ENCODE measurements at regions not wholly inside any gene's neighbourhood (a gene's known extent, or its start where the extent isn't known, plus 50 kb on each side); places are given as distances from the start of the nearest gene placed in this dataset.

- TF ChIP-seq, protein P1, sequence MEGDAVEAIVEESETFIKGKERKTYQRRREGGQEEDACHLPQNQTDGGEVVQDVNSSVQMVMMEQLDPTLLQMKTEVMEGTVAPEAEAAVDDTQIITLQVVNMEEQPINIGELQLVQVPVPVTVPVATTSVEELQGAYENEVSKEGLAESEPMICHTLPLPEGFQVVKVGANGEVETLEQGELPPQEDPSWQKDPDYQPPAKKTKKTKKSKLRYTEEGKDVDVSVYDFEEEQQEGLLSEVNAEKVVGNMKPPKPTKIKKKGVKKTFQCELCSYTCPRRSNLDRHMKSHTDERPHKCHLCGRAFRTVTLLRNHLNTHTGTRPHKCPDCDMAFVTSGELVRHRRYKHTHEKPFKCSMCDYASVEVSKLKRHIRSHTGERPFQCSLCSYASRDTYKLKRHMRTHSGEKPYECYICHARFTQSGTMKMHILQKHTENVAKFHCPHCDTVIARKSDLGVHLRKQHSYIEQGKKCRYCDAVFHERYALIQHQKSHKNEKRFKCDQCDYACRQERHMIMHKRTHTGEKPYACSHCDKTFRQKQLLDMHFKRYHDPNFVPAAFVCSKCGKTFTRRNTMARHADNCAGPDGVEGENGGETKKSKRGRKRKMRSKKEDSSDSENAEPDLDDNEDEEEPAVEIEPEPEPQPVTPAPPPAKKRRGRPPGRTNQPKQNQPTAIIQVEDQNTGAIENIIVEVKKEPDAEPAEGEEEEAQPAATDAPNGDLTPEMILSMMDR (IDR thresholded peaks at IDR 0.05; ENCODE audit: low read depth, low read length, poor library complexity, severe bottlenecking), result no peak
- TF ChIP-seq EZH2phosphoT487 (IDR thresholded peaks at IDR 0.05; ENCODE audit: borderline replicate concordance, low read length), result no peak
- no peaks in the 10 kb centered on the region for H3K27me3 ChIP-seq (ENCODE audit: control insufficient read depth, low read length)
- H3K4me2 ChIP-seq (ENCODE audit: low read length), result no peak overlapping the region
- no peaks in the 10 kb centered on the region for H3K36me3 ChIP-seq (ENCODE audit: control insufficient read depth, low read length)
- H3K27ac ChIP-seq (ENCODE audit: low read depth, low read length), result no peak overlapping the region
- H3K79me2 ChIP-seq (ENCODE audit: control insufficient read depth, low read length), result no peaks in the 10 kb centered on the region
- H3K9me3 ChIP-seq (ENCODE audit: control insufficient read depth, insufficient read depth, low read length), result no peaks in the 10 kb centered on the region
- no peaks in the 10 kb centered on the region for H3K9me2 ChIP-seq (replicated peaks; ENCODE audit: control insufficient read depth, low read length)
- no peaks in the 10 kb centered on the region for H3K4me1 ChIP-seq (ENCODE audit: control insufficient read depth, low read length)
- H4K20me1 ChIP-seq (ENCODE audit: control insufficient read depth, insufficient read depth, low read depth, low read length), result no peaks in the 10 kb centered on the region
- no peak overlapping the region for H3K4me3 ChIP-seq (ENCODE audit: low read length)
- no peaks in the 10 kb centered on the region for H3F3A ChIP-seq (ENCODE audit: control insufficient read depth, insufficient read depth)
Measured at GRCh38 chr5:27832886-27833285, 794.5 kb upstream of the CDH9 start.

GRCh38 chr5:27830546-27830945 lies 792.2 kb upstream of the CDH9 start:
- Histone ChIP-seq H3K4me1 (ENCODE audit: control insufficient read depth, low read length) (no peaks in the 10 kb centered on the region), H3K36me3 (ENCODE audit: control insufficient read depth, low read length) (no peaks in the 10 kb centered on the region), H4K20me1 (ENCODE audit: control insufficient read depth, insufficient read depth, low read depth, low read length) (no peaks in the 10 kb centered on the region), H3K79me2 (ENCODE audit: control insufficient read depth, low read length) (no peaks in the 10 kb centered on the region), H3K4me2 (ENCODE audit: low read length) (no peak overlapping the region), H3K27ac (ENCODE audit: low read depth, low read length) (no peak overlapping the region), H3K27me3 (ENCODE audit: control insufficient read depth, low read length) (no peaks in the 10 kb centered on the region), H3F3A (ENCODE audit: control insufficient read depth, insufficient read depth) (no peaks in the 10 kb centered on the region), H3K4me3 (ENCODE audit: low read length) (no peak overlapping the region), H3K9me2 (replicated peaks; ENCODE audit: control insufficient read depth, low read length) (no peaks in the 10 kb centered on the region), H3K9me3 (ENCODE audit: control insufficient read depth, insufficient read depth, low read length) (no peaks in the 10 kb centered on the region)
- no peak for TF ChIP-seq EZH2phosphoT487 (IDR thresholded peaks at IDR 0.05; ENCODE audit: borderline replicate concordance, low read length)
- TF ChIP-seq, protein P1 (IDR thresholded peaks at IDR 0.05; ENCODE audit: low read depth, low read length, poor library complexity, severe bottlenecking), result no peak

- H3K27me3 ChIP-seq (ENCODE audit: control insufficient read depth, low read length), result no peaks in the 10 kb centered on the region
- H4K20me1 ChIP-seq (ENCODE audit: control insufficient read depth, insufficient read depth, low read depth, low read length), result no peaks in the 10 kb centered on the region
- H3F3A ChIP-seq (ENCODE audit: control insufficient read depth, insufficient read depth), result no peaks in the 10 kb centered on the region
- H3K27ac ChIP-seq (ENCODE audit: low read depth, low read length), result no peak overlapping the region
- no peaks in the 10 kb centered on the region for H3K36me3 ChIP-seq (ENCODE audit: control insufficient read depth, low read length)
- TF ChIP-seq, protein P1 (IDR thresholded peaks at IDR 0.05; ENCODE audit: low read depth, low read length, poor library complexity, severe bottlenecking), result no peak
- TF ChIP-seq EZH2phosphoT487 (IDR thresholded peaks at IDR 0.05; ENCODE audit: borderline replicate concordance, low read length), result no peak
- H3K4me1 ChIP-seq (ENCODE audit: control insufficient read depth, low read length), result no peaks in the 10 kb centered on the region
- no peaks in the 10 kb centered on the region for H3K9me3 ChIP-seq (ENCODE audit: control insufficient read depth, insufficient read depth, low read length)
- no peak overlapping the region for H3K4me3 ChIP-seq (ENCODE audit: low read length)
- H3K79me2 ChIP-seq (ENCODE audit: control insufficient read depth, low read length), result no peaks in the 10 kb centered on the region
- H3K4me2 ChIP-seq (ENCODE audit: low read length), result no peak overlapping the region
- H3K9me2 ChIP-seq (replicated peaks; ENCODE audit: control insufficient read depth, low read length), result no peaks in the 10 kb centered on the region
Measured at GRCh38 chr5:27821681-27822080, 783.3 kb upstream of the CDH9 start.

GRCh38 chr5:27818888-27819287 lies 780.5 kb upstream of the CDH9 start:
- no peaks in the 10 kb centered on the region for H3K9me3 ChIP-seq (ENCODE audit: control insufficient read depth, insufficient read depth, low read length)
- no peaks in the 10 kb centered on the region for H3K4me1 ChIP-seq (ENCODE audit: control insufficient read depth, low read length)
- no peaks in the 10 kb centered on the region for H3K27me3 ChIP-seq (ENCODE audit: control insufficient read depth, low read length)
- no peaks in the 10 kb centered on the region for H3K36me3 ChIP-seq (ENCODE audit: control insufficient read depth, low read length)
- no peaks in the 10 kb centered on the region for H3F3A ChIP-seq (ENCODE audit: control insufficient read depth, insufficient read depth)
- no peaks in the 10 kb centered on the region for H4K20me1 ChIP-seq (ENCODE audit: control insufficient read depth, insufficient read depth, low read depth, low read length)
- TF ChIP-seq, protein P1 (IDR thresholded peaks at IDR 0.05; ENCODE audit: low read depth, low read length, poor library complexity, severe bottlenecking), result no peak
- no peak for TF ChIP-seq EZH2phosphoT487 (IDR thresholded peaks at IDR 0.05; ENCODE audit: borderline replicate concordance, low read length)
- H3K27ac ChIP-seq (ENCODE audit: low read depth, low read length), result no peak overlapping the region
- no peaks in the 10 kb centered on the region for H3K79me2 ChIP-seq (ENCODE audit: control insufficient read depth, low read length)
- H3K4me3 ChIP-seq (ENCODE audit: low read length), result no peak overlapping the region
- no peaks in the 10 kb centered on the region for H3K9me2 ChIP-seq (replicated peaks; ENCODE audit: control insufficient read depth, low read length)
- H3K4me2 ChIP-seq (ENCODE audit: low read length), result no peak overlapping the region
